ENCODE measurements at regions not wholly inside any gene's neighbourhood (a gene's known extent, or its start where the extent isn't known, plus 50 kb on each side); places are given as distances from the start of the nearest gene placed in this dataset.

DNA sequence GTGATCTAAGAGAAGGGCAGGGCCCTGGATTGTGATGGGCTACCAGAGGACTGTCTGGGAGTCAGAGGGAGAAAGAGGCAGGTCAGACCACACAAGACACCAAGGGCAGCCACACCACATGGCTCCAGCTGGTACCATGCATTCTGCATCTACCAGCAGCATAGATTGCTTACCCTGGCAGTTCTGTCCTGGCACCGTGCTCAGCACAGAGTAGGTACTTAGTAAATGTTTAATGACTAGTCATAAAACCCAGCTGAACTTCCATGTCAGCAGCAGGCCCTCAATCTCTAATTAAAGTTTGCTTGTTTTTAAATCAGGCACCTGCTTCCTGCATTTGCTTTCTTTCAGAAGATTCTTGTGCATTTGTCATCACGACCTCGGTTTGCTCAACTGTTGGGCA, 77.3 kb upstream of the ATP2B2 start:
- TF ChIP-seq, protein P1, sequence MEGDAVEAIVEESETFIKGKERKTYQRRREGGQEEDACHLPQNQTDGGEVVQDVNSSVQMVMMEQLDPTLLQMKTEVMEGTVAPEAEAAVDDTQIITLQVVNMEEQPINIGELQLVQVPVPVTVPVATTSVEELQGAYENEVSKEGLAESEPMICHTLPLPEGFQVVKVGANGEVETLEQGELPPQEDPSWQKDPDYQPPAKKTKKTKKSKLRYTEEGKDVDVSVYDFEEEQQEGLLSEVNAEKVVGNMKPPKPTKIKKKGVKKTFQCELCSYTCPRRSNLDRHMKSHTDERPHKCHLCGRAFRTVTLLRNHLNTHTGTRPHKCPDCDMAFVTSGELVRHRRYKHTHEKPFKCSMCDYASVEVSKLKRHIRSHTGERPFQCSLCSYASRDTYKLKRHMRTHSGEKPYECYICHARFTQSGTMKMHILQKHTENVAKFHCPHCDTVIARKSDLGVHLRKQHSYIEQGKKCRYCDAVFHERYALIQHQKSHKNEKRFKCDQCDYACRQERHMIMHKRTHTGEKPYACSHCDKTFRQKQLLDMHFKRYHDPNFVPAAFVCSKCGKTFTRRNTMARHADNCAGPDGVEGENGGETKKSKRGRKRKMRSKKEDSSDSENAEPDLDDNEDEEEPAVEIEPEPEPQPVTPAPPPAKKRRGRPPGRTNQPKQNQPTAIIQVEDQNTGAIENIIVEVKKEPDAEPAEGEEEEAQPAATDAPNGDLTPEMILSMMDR (IDR thresholded peaks at IDR 0.05; ENCODE audit: extremely low read depth in 1 of 2, insufficient read depth in 1 of 2, low read depth in 1 of 2, low read length in 2 of 2), result no peak
- TF ChIP-seq POLR2A (IDR thresholded peaks at IDR 0.05; ENCODE audit: low read depth, low read length) (no peak), MYC (IDR thresholded peaks at IDR 0.05; ENCODE audit: low read depth, low read length) (no peak), POLR2AphosphoS5 (IDR thresholded peaks at IDR 0.05; ENCODE audit: insufficient read depth, low read depth, low read length) (no peak), EZH2 (IDR thresholded peaks at IDR 0.05; ENCODE audit: borderline replicate concordance, low read depth, low read length, severe bottlenecking) (no peak), JUN (IDR thresholded peaks at IDR 0.05; ENCODE audit: borderline replicate concordance, insufficient read depth, insufficient read length, low read depth) (no peak), FOS (IDR thresholded peaks at IDR 0.05; ENCODE audit: borderline replicate concordance, insufficient read depth, low read length) (no peak), GATA2 (IDR thresholded peaks at IDR 0.05; ENCODE audit: insufficient read depth, insufficient read length, low read depth, low read length) (no peak)
- TF ChIP-seq, protein P2, sequence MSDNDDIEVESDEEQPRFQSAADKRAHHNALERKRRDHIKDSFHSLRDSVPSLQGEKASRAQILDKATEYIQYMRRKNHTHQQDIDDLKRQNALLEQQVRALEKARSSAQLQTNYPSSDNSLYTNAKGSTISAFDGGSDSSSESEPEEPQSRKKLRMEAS (IDR thresholded peaks at IDR 0.05; ENCODE audit: insufficient read depth, insufficient read length), result no peak
